GOT3 (cell line): ENCODE measurements at regions not wholly inside any gene's neighbourhood (a gene's known extent, or its start where the extent isn't known, plus 50 kb on each side); places are given as distances from the start of the nearest gene placed in this dataset.

Experiments used
- DNase-seq: peaks from one replicate; lab custom pipeline; 2025; ENCODE audit warnings: mixed read lengths; lab: John Stamatoyannopoulos, UW

- DNase-seq = no peak
Measured at GRCh38 chr11:69413993-69414392, 67.5 kb upstream of the LINC01488 start.

GRCh38 chr11:69414773-69415187 lies 66.7 kb upstream of the LINC01488 start:
- no peak for DNase-seq

GRCh38 chr11:69415411-69416142 lies 65.9 kb upstream of the LINC01488 start:
- no peak for DNase-seq

GRCh38 chr11:69416143-69416515 lies 65.3 kb upstream of the LINC01488 start:
- DNase-seq = no peak

GRCh38 chr11:69416762-69417698 lies 64.4 kb upstream of the LINC01488 start:
- DNase-seq = no peak

- no peak for DNase-seq
Measured at GRCh38 chr11:69417699-69418085, 63.8 kb upstream of the LINC01488 start.

- no peak for DNase-seq
Measured at GRCh38 chr11:69418576-69419296, 62.7 kb upstream of the LINC01488 start.

- no peak for DNase-seq
Measured at GRCh38 chr11:69419662-69420395, 61.6 kb upstream of the LINC01488 start.

- DNase-seq = no peak
Measured at GRCh38 chr11:69422645-69423044, 58.8 kb upstream of the LINC01488 start.

GRCh38 chr11:69423181-69423580 lies 58.3 kb upstream of the LINC01488 start:
- DNase-seq = no peak

- DNase-seq = no peak
Measured at GRCh38 chr11:69423611-69424385, 57.7 kb upstream of the LINC01488 start.

GRCh38 chr11:69424748-69425147 lies 56.7 kb upstream of the LINC01488 start:
- DNase-seq = no peak

- no peak for DNase-seq
Measured at GRCh38 chr11:69425444-69425843, 56.0 kb upstream of the LINC01488 start.

- DNase-seq = no peak
Measured at GRCh38 chr11:69425895-69426544, 55.4 kb upstream of the LINC01488 start.

- no peak for DNase-seq
Measured at GRCh38 chr11:69427337-69427736, 54.1 kb upstream of the LINC01488 start.

- no peak for DNase-seq
Measured at GRCh38 chr11:69427906-69428880, 53.3 kb upstream of the LINC01488 start.

- DNase-seq = no peak
Measured at GRCh38 chr11:69429716-69430491, 51.6 kb upstream of the LINC01488 start.

- no peak for DNase-seq
Measured at GRCh38 chr11:69430566-69430965, 50.9 kb upstream of the LINC01488 start.
